Epidermal melanocyte (primary cell): ENCODE measurements at regions not wholly inside any gene's neighbourhood (a gene's known extent, or its start where the extent isn't known, plus 50 kb on each side); places are given as distances from the start of the nearest gene placed in this dataset.
"Not testable (repeated sequence)": the region's sequence is repeated elsewhere in the genome, so short reads cannot be mapped to it uniquely, and the experiment has no call there.

Experiments used
- DNase-seq: peaks from one replicate; pipeline ENCODE4 v3.0.0; 2011; ENCODE audit warnings: low spot score; ENCODE audit not compliant: insufficient read length

- no peak for DNase-seq
These were observed 278.5 kb upstream of the CCDC179 start for GRCh38 chr11:23138761-23139160.

- no peak for DNase-seq
These were observed 282.7 kb upstream of the CCDC179 start for GRCh38 chr11:23143022-23143421.

GRCh38 chr11:23151819-23152218, 291.5 kb upstream of the CCDC179 start:
- no peak for DNase-seq

- no peak for DNase-seq
These were observed 295.2 kb upstream of the CCDC179 start for GRCh38 chr11:23155503-23155902.

GRCh38 chr11:23164022-23164421, 303.7 kb upstream of the CCDC179 start:
- DNase-seq: no peak

- no peak for DNase-seq
These were observed 306.1 kb upstream of the CCDC179 start for GRCh38 chr11:23166376-23166775.

- no peak for DNase-seq
These were observed 319.3 kb upstream of the CCDC179 start for GRCh38 chr11:23179609-23180008.

GRCh38 chr11:23181022-23181807, 320.9 kb upstream of the CCDC179 start:
- no peak for DNase-seq

- DNase-seq: no peak
These were observed 332.0 kb upstream of the CCDC179 start for GRCh38 chr11:23192256-23192655.

- DNase-seq: no peak
These were observed 341.8 kb upstream of the CCDC179 start for GRCh38 chr11:23201936-23202522.

- DNase-seq: no peak
These were observed 342.3 kb upstream of the CCDC179 start for GRCh38 chr11:23202611-23203010.

GRCh38 chr11:23205156-23205871, 345.0 kb upstream of the CCDC179 start:
- no peak for DNase-seq

- no peak for DNase-seq
These were observed 346.6 kb upstream of the CCDC179 start for GRCh38 chr11:23206741-23207336.

GRCh38 chr11:23211221-23211620, 350.9 kb upstream of the CCDC179 start:
- no peak for DNase-seq

- no peak for DNase-seq
These were observed 352.5 kb upstream of the CCDC179 start for GRCh38 chr11:23212807-23213206.

GRCh38 chr11:23217072-23217471, 356.8 kb upstream of the CCDC179 start:
- no peak for DNase-seq

- not testable (repeated sequence) for DNase-seq
These were observed 359.8 kb upstream of the CCDC179 start for GRCh38 chr11:23220086-23220485.

- no peak for DNase-seq
These were observed 361.1 kb upstream of the CCDC179 start for GRCh38 chr11:23221366-23221765.

- DNase-seq: no peak
These were observed 366.2 kb upstream of the CCDC179 start for GRCh38 chr11:23226331-23227077.

- DNase-seq: no peak
These were observed 366.8 kb upstream of the CCDC179 start for GRCh38 chr11:23227078-23227445.

- no peak for DNase-seq
These were observed 372.4 kb upstream of the CCDC179 start for GRCh38 chr11:23232652-23233051.
